ENCODE measurements at regions not wholly inside any gene's neighbourhood (a gene's known extent, or its start where the extent isn't known, plus 50 kb on each side); places are given as distances from the start of the nearest gene placed in this dataset.

- TF ChIP-seq POLR2A (IDR thresholded peaks at IDR 0.05; ENCODE audit: extremely low read depth, insufficient read length): no peak
- TF ChIP-seq CTCF (IDR thresholded peaks at IDR 0.05; ENCODE audit: low read depth, low read length): no peak
Measured at GRCh38 chr7:46072722-46073121, 151.7 kb upstream of the IGFBP3 start.
